CD8-positive, alpha-beta memory T cell (primary cell): ENCODE measurements at regions not wholly inside any gene's neighbourhood (a gene's known extent, or its start where the extent isn't known, plus 50 kb on each side); places are given as distances from the start of the nearest gene placed in this dataset.

Experiments used
- CTCF ChIA-PET: fragments of 350-600 bp; sonication (Branson Sonifier 250); formaldehyde crosslinking; loops from one replicate; lab custom pipeline; 2021; ENCODE audit warnings: antibody characterized with exemption; lab: Charles Lee
- POLR2A ChIA-PET: fragments of 350-600 bp; sonication (Branson Sonifier 250); formaldehyde crosslinking; loops from one replicate; lab custom pipeline; 2021; ENCODE audit warnings: antibody characterized with exemption; lab: Charles Lee
- DNase-seq, 5 donors: peaks; one replicate each; pipeline versions ENCODE4 v3.0.0 to v3.0.0-alpha.2; 2020 to 2022; ENCODE audit warnings: mixed read lengths in 1 of 5
- H3K27ac ChIP-seq: one replicate; pipeline ENCODE4 v1.7.0; 2013; ENCODE audit warnings: low read depth, mild to moderate bottlenecking, low read length, moderate library complexity
- H3K27me3 ChIP-seq: 2 replicates; pipeline ENCODE4 v1.7.0; 2013; ENCODE audit warnings: low read length, mild to moderate bottlenecking; ENCODE audit not compliant: insufficient read depth, poor library complexity, severe bottlenecking
- H3K36me3 ChIP-seq: 2 replicates; pipeline ENCODE4 v1.7.0; 2013; ENCODE audit warnings: mild to moderate bottlenecking, low read length, moderate library complexity; ENCODE audit not compliant: insufficient read depth
- H3K4me1 ChIP-seq: 2 replicates; pipeline ENCODE4 v1.7.0; 2013; ENCODE audit warnings: mild to moderate bottlenecking, low read length, moderate library complexity; ENCODE audit not compliant: insufficient read depth
- H3K4me3 ChIP-seq: 2 replicates; pipeline ENCODE4 v1.7.0; 2013; ENCODE audit warnings: mild to moderate bottlenecking, low read length
- H3K9me3 ChIP-seq: 2 replicates; pipeline ENCODE4 v1.7.0; 2013; ENCODE audit warnings: mild to moderate bottlenecking, low read length
- H3K27ac Mint-ChIP-seq, 8 donors: one replicate each; pipeline ENCODE4 v1.8.0; 2020 to 2021; ENCODE audit warnings: mixed read lengths in 8 of 8, mild to moderate bottlenecking in 6 of 8, inconsistent platforms in 3 of 8, moderate library complexity in 3 of 8
- H3K27me3 Mint-ChIP-seq, 2 donors: one replicate each; pipeline ENCODE4 v1.8.0; 2020 to 2021; ENCODE audit warnings: mixed read lengths in 2 of 2, mild to moderate bottlenecking in 1 of 2, moderate library complexity in 1 of 2
- H3K36me3 Mint-ChIP-seq, 3 donors: one replicate each; pipeline ENCODE4 v1.8.0; 2020 to 2021; ENCODE audit warnings: mixed read lengths in 3 of 3, inconsistent platforms in 1 of 3, mild to moderate bottlenecking in 1 of 3
- H3K4me1 Mint-ChIP-seq, 3 donors: one replicate each; pipeline ENCODE4 v1.8.0; 2020 to 2021; ENCODE audit warnings: mixed read lengths in 3 of 3, inconsistent platforms in 1 of 3, mild to moderate bottlenecking in 1 of 3
- H3K4me3 Mint-ChIP-seq, 7 donors: one replicate each; pipeline ENCODE4 v1.8.0; 2020 to 2021; ENCODE audit warnings: mixed read lengths in 7 of 7, mild to moderate bottlenecking in 6 of 7, moderate library complexity in 4 of 7, inconsistent platforms in 2 of 7
- H3K9me3 Mint-ChIP-seq, 5 donors: one replicate each; pipeline ENCODE4 v1.8.0; 2020 to 2022; ENCODE audit warnings: mixed read lengths in 5 of 5, mild to moderate bottlenecking in 3 of 5, moderate library complexity in 2 of 5, inconsistent platforms in 1 of 5

- no peaks in the 10 kb centered on the region for H3K36me3 ChIP-seq
- H3K27me3 ChIP-seq, result no peaks in the 10 kb centered on the region
- H3K4me1 Mint-ChIP-seq, result no peaks in the 10 kb centered on the region
- no peak overlapping the region for H3K4me3 Mint-ChIP-seq
- no peak overlapping the region for H3K27ac Mint-ChIP-seq
- peaks cover 4 to 11% (median 7%) of the 10 kb centered on the region in 5 donors for H3K9me3 Mint-ChIP-seq
- CTCF ChIA-PET, result no interaction called here
- H3K9me3 ChIP-seq, result no peaks in the 10 kb centered on the region
- peaks cover 0 to 3% (median 0%) of the 10 kb centered on the region in 3 donors for H3K36me3 Mint-ChIP-seq
- no peak for DNase-seq
- no peaks in the 10 kb centered on the region for H3K27me3 Mint-ChIP-seq
- H3K4me3 ChIP-seq, result no peak overlapping the region
- no peak overlapping the region for H3K27ac ChIP-seq
- no peaks in the 10 kb centered on the region for H3K4me1 ChIP-seq
- POLR2A ChIA-PET, result no interaction called here
Observed at GRCh38 chr5:118736396-118736795, 252.0 kb downstream of the DTWD2 start.

- H3K27ac Mint-ChIP-seq, result no peak overlapping the region
- no peaks in the 10 kb centered on the region for H3K27me3 ChIP-seq
- H3K36me3 ChIP-seq, result no peaks in the 10 kb centered on the region
- H3K4me1 Mint-ChIP-seq, result no peaks in the 10 kb centered on the region
- H3K4me3 Mint-ChIP-seq, result no peak overlapping the region
- H3K9me3 ChIP-seq, result no peaks in the 10 kb centered on the region
- no peaks in the 10 kb centered on the region for H3K4me1 ChIP-seq
- POLR2A ChIA-PET, result no interaction called here
- no peaks in the 10 kb centered on the region for H3K27me3 Mint-ChIP-seq
- peaks cover 4 to 13% (median 6%) of the 10 kb centered on the region in 5 donors for H3K9me3 Mint-ChIP-seq
- no peak for DNase-seq
- no peak overlapping the region for H3K4me3 ChIP-seq
- H3K27ac ChIP-seq, result no peak overlapping the region
- H3K36me3 Mint-ChIP-seq, result peaks cover 0 to 3% (median 0%) of the 10 kb centered on the region in 3 donors
- CTCF ChIA-PET, result no interaction called here
Observed at GRCh38 chr5:118733394-118733793, 255.0 kb downstream of the DTWD2 start.

GRCh38 chr5:118728191-118728590 lies 260.2 kb downstream of the DTWD2 start:
- Mint-ChIP-seq H3K4me1 (no peaks in the 10 kb centered on the region), H3K9me3 (peaks cover 4 to 11% (median 6%) of the 10 kb centered on the region in 5 donors), H3K27ac (no peak overlapping the region), H3K36me3 (no peaks in the 10 kb centered on the region), H3K4me3 (no peak overlapping the region), H3K27me3 (no peaks in the 10 kb centered on the region)
- H3K4me1 ChIP-seq, result no peaks in the 10 kb centered on the region
- H3K27ac ChIP-seq, result no peak overlapping the region
- no peaks in the 10 kb centered on the region for H3K36me3 ChIP-seq
- no peaks in the 10 kb centered on the region for H3K27me3 ChIP-seq
- no peaks in the 10 kb centered on the region for H3K9me3 ChIP-seq
- POLR2A ChIA-PET, result no interaction called here
- CTCF ChIA-PET, result no interaction called here
- no peak overlapping the region for H3K4me3 ChIP-seq
- no peak for DNase-seq

- CTCF ChIA-PET, result no interaction called here
Observed at GRCh38 chr5:118726891-118727290, 261.5 kb downstream of the DTWD2 start.

GRCh38 chr5:118723021-118723338 lies 265.4 kb downstream of the DTWD2 start:
- POLR2A ChIA-PET, result no interaction called here

More at GRCh38 chr5:118726891-118727290, 261.5 kb downstream of the DTWD2 start:
- Histone ChIP-seq H3K9me3 (no peaks in the 10 kb centered on the region), H3K27me3 (no peaks in the 10 kb centered on the region), H3K4me1 (no peaks in the 10 kb centered on the region), H3K27ac (no peak overlapping the region), H3K36me3 (no peaks in the 10 kb centered on the region), H3K4me3 (no peak overlapping the region)
- no peaks in the 10 kb centered on the region for H3K27me3 Mint-ChIP-seq
- no peaks in the 10 kb centered on the region for H3K36me3 Mint-ChIP-seq
- no peak for DNase-seq
- H3K4me1 Mint-ChIP-seq, result no peaks in the 10 kb centered on the region
- POLR2A ChIA-PET, result no interaction called here
- no peak overlapping the region for H3K4me3 Mint-ChIP-seq
- H3K27ac Mint-ChIP-seq, result no peak overlapping the region
- peaks cover 1 to 11% (median 3%) of the 10 kb centered on the region in 5 donors for H3K9me3 Mint-ChIP-seq

GRCh38 chr5:118722122-118723020 lies 266.0 kb downstream of the DTWD2 start:
- Histone ChIP-seq H3K27me3 (no peaks in the 10 kb centered on the region), H3K27ac (no peak overlapping the region), H3K9me3 (no peaks in the 10 kb centered on the region), H3K4me3 (no peak overlapping the region), H3K36me3 (no peaks in the 10 kb centered on the region), H3K4me1 (no peaks in the 10 kb centered on the region)
- no peaks in the 10 kb centered on the region for H3K36me3 Mint-ChIP-seq
- no peak overlapping the region for H3K27ac Mint-ChIP-seq
- H3K4me3 Mint-ChIP-seq, result no peak overlapping the region
- no peak for DNase-seq
- no peaks in the 10 kb centered on the region for H3K4me1 Mint-ChIP-seq
- H3K9me3 Mint-ChIP-seq, result peaks cover 0 to 15% (median 2%) of the 10 kb centered on the region in 5 donors
- H3K27me3 Mint-ChIP-seq, result no peaks in the 10 kb centered on the region
- CTCF ChIA-PET, result no interaction called here
- POLR2A ChIA-PET, result no interaction called here

More at GRCh38 chr5:118723021-118723338, 265.4 kb downstream of the DTWD2 start:
- Histone ChIP-seq H3K4me3 (no peak overlapping the region), H3K4me1 (no peaks in the 10 kb centered on the region), H3K27ac (no peak overlapping the region), H3K36me3 (no peaks in the 10 kb centered on the region), H3K27me3 (no peaks in the 10 kb centered on the region), H3K9me3 (no peaks in the 10 kb centered on the region)
- no peaks in the 10 kb centered on the region for H3K4me1 Mint-ChIP-seq
- H3K27ac Mint-ChIP-seq, result no peak overlapping the region
- CTCF ChIA-PET, result no interaction called here
- H3K9me3 Mint-ChIP-seq, result peaks cover 0 to 17% (median 2%) of the 10 kb centered on the region in 5 donors
- DNase-seq, result no peak
- H3K4me3 Mint-ChIP-seq, result no peak overlapping the region
- H3K36me3 Mint-ChIP-seq, result no peaks in the 10 kb centered on the region
- no peaks in the 10 kb centered on the region for H3K27me3 Mint-ChIP-seq

- CTCF ChIA-PET, result no interaction called here
- Histone ChIP-seq H3K27me3 (no peaks in the 10 kb centered on the region), H3K36me3 (no peaks in the 10 kb centered on the region), H3K9me3 (peaks cover 8% of the 10 kb centered on the region), H3K4me1 (no peaks in the 10 kb centered on the region), H3K27ac (no peak overlapping the region), H3K4me3 (no peak overlapping the region)
- H3K9me3 Mint-ChIP-seq, result peaks cover 7 to 39% (median 24%) of the 10 kb centered on the region in 5 donors
- no peak for DNase-seq
- POLR2A ChIA-PET, result no interaction called here
- no peaks in the 10 kb centered on the region for H3K4me1 Mint-ChIP-seq
- H3K27ac Mint-ChIP-seq, result no peak overlapping the region
- H3K36me3 Mint-ChIP-seq, result no peaks in the 10 kb centered on the region
- peaks cover 0 to 1% of the 10 kb centered on the region in 2 donors for H3K27me3 Mint-ChIP-seq
- no peak overlapping the region for H3K4me3 Mint-ChIP-seq
Observed at GRCh38 chr5:118711727-118712126, 276.6 kb downstream of the DTWD2 start.

GRCh38 chr5:118705959-118706667 lies 282.2 kb downstream of the DTWD2 start:
- ChIA-PET CTCF (no interaction called here), POLR2A (no interaction called here)
- no peaks in the 10 kb centered on the region for H3K4me1 ChIP-seq
- H3K36me3 ChIP-seq, result no peaks in the 10 kb centered on the region
- DNase-seq, result no peak
- Mint-ChIP-seq H3K27me3 (no peaks in the 10 kb centered on the region), H3K27ac (no peak overlapping the region), H3K4me3 (no peak overlapping the region), H3K36me3 (peaks cover 0 to 3% (median 0%) of the 10 kb centered on the region in 3 donors), H3K9me3 (peaks cover 18 to 27% (median 26%) of the 10 kb centered on the region in 5 donors), H3K4me1 (no peaks in the 10 kb centered on the region)
- no peak overlapping the region for H3K27ac ChIP-seq
- H3K27me3 ChIP-seq, result no peaks in the 10 kb centered on the region
- H3K9me3 ChIP-seq, result no peaks in the 10 kb centered on the region
- H3K4me3 ChIP-seq, result no peak overlapping the region
